HG03432 (cell line): ENCODE measurements at regions not wholly inside any gene's neighbourhood (a gene's known extent, or its start where the extent isn't known, plus 50 kb on each side); places are given as distances from the start of the nearest gene placed in this dataset.
A peak's percentile ranks its signal among the peaks of the same experiment; 100 is the strongest.
"Not testable (repeated sequence)": the region's sequence is repeated elsewhere in the genome, so short reads cannot be mapped to it uniquely, and the experiment has no call there.

Experiments used
- ATAC-seq: cut with Tn5 transposase; IDR thresholded peaks from one replicate; pipeline ENCODE4 v1.9.1; 2021; ENCODE audit warnings: mild to moderate bottlenecking, moderate library complexity; ENCODE audit not compliant: unreplicated experiment

GRCh38 chr6:101011186-101011585 lies 130.1 kb upstream of the ASCC3 start:
- ATAC-seq: peak; percentile 94

GRCh38 chr6:101013612-101014195 lies 132.6 kb upstream of the ASCC3 start:
- no peak for ATAC-seq

DNA sequence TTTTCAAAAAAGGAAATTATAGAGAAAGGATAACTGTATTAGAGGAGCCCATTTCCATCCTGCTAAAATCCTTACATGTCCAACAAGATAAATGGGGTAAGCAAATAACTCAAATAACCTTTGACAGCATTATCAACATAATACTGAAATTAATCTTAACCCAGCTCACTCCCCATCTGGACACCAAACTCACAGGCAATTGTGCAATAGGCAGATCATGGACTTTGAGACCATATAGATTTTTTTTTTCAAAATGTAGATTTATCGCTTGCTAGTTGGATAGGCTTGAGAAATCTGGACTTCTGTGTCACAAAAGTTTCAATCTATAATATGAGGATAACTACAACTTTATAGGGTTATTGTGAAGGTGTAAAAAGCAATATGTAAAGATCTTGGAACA lies 134.4 kb upstream of the ASCC3 start:
- ATAC-seq: no peak

DNA sequence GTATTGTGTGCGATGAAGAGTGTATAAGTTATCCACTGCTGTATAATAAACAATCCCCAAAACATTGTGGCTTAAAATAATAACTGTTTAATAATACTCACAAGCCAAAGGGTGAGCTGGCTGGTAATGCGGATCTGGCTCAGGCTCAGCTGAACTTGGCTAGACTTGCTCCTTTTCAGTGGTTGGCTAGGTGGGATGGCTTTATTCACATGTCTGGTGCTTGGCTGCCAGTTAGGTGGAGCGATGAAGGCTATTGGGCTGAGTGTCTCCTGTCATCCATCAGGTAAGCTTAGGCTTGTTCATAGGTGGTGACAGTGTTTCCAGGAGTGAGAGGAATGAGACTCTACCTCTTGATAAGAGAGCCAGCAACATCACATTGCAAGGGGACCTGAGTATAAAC lies 135.0 kb upstream of the ASCC3 start:
- ATAC-seq: no peak

DNA sequence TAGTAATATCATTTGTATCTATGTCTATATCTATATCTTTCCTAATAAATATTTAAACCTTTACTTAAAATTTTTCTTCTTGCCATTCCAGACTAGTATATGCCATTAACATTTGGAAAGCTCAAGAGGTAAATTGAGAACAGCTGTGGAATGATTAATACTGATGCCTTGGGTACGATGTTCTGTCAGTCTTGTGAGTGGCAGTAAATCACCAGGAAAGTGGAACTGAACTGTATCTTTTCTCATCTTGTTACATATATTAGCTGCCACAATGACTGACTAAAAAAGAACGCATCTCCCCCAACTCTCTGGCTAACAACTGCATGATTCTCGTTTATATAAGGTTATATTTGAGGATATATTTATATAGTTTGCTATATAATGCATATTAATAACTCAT lies 137.0 kb upstream of the ASCC3 start:
- no peak for ATAC-seq

DNA sequence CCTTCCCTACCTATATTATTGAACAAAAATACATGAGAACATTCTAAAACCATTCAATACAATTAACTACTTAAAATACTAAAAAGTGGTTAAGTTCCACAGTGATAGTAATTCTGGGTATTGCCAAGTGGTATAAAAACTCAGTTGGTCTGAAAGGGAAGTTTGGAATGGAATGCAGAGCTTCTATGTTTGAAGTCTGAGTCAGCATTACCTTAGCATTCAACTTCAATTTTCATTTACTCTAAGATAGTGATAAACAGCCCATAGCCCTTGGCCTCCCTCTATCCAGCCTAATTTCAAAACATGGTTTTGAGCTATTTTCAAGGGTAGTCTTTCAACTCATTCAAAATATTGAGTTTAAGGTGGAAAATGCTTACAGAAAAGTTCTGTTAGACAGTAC lies 140.4 kb upstream of the ASCC3 start:
- no peak for ATAC-seq

DNA sequence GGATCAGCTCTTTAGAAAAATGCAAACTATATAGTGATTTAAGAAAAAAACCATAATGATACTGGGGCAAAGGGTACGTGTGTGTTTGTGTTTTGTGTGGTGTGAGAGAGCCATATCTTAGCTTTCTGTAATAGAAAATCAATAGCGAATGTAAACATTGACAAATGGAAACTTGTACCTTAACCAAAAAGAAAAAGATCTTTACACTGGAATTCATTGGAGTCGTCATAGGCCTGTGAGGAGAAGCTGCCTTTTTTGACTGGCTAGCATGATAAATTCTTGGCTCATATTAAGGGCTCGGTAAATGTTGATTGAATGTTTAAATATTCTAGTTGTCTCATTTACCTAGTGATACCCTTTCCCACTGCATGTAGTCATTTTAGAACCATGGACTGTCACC lies 161.8 kb upstream of the ASCC3 start:
- no peak for ATAC-seq

DNA sequence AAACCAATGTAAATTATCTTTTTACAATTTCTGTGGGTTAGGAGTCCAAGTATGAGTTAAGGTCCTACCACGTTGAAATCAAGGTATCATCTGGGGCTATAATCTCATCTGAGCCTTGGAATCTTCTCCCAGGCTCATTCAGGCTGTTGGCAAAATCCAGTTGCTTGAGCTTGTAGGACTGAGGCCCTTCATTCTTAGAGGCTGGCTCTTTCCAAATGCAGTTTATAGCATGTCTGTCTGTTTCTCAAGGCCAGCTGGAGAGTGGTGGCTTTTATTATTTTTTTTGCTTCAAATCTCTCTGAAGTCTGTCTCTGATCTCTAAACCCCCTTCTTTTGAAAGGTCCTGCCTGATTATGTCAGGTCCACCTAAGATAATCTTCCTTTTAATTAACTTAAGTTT lies 177.2 kb upstream of the ASCC3 start:
- no peak for ATAC-seq

DNA sequence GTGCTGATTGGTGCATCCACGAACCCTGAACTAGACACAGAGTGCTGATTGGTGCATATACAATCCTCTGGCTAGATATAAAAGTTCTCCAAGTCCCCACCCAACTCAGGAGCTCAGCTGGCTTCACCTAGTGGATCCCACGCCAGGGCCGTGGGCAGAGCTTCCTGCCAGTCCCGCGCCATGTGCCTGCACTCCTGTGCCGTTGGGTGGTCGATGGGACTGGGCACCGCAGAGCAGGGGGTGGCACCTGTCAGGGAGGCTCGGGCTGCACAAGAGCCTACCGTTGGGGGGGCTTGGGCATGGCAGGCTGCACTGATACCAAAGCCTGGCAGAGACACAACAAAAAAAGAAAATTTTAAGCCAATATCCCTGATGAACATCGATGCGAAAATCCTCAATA lies 185.4 kb upstream of the ASCC3 start:
- ATAC-seq: no peak

DNA sequence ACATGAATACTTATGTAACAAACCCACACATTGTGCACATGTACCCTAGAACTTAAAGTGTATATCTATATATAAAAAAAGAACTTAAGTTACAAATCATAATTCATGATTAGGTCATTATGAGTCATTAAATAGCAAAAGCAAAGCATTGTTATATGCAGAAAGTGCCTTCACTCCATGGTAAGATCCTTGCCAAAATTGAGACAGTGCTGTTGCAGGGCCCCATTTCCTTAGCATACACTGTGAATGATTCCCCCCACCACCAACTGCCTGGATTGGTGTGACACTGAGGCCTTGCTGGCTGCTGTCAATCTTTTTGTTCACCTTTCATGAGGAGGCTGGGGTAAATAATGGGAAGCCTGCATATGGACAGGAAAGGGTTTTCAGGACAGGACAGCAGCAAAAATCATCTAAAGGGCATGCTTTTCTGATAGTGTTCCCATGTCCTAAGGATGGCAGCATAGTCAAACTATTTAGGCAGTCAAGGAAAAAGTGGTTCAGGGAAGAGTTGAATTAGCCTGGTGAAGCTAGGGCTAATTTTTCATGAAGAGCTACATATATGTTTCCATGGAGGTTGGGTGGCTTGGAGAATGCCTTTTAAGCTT lies 188.2 kb upstream of the ASCC3 start:
- no peak for ATAC-seq

DNA sequence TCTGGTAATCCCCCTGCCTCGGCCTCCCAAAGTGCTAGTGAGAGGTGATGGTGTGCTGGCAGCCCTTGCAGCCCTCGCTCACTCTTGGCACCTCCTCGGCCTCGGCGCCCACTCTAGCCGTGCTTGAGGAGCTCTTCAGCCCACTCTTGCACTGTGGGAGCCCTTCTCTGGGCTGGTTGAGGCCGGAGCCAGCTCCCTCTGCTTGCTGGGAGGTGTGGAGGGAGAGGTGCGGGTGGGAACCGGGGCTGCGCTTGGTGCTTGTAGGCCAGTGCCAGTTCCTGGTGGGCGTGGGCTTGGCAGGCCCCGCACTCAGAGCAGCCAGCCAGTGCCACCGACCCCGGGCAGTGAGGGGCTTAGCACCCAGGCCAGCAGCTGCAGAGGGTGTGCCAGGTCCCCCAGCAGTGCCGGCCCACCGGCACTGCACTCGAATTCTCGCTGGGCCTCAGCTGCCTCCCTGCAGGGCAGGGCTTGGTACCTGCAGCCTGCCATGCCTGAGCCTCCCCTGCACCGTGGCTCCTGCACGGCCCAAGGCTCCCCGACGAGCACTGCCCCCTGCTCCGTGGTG lies 189.0 kb upstream of the ASCC3 start:
- ATAC-seq: no peak

GRCh38 chr6:101077344-101077743 lies 196.2 kb upstream of the ASCC3 start:
- no peak for ATAC-seq

GRCh38 chr6:101079696-101080270 lies 198.7 kb upstream of the ASCC3 start:
- ATAC-seq: no peak

DNA sequence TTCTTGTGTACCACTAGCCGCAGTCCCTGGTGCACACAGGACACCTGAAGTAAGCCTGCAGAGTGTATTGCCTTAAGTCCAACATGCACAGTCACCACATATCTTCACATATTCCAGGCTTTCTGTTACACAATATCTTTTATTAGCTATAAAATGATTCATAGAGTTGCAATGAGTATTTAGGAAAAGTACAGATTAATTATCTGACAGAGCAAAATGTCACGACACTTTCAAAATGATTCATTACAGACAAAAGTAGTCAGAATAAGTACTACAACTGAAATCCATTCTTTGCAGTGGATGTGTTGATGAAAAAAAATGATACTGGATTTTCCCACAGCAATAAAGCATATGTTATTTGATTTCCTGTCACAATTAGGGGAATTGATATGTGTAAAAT lies 199.5 kb upstream of the ASCC3 start:
- no peak for ATAC-seq

- no peak for ATAC-seq
Observed at GRCh38 chr6:101083533-101084175, 202.5 kb upstream of the ASCC3 start.

DNA sequence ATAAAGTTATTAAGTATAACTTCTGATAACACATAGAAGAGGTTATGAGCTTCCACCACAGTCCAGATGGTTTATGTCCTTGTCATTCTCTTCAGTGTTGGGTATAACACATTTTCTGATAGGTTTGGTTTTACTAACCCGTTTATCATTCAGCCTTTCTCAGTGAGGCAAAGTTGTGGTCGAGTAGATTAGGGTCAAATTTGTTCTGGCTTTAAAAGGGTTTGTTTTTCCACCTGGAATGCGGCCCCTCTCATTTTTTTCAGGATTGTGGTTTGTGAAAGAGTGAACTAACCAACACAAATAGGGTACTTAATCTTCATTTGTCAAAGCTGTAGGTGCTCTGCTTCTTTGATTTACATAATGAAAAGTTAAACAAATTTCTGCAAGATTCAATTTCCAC lies 204.2 kb upstream of the ASCC3 start:
- no peak for ATAC-seq

DNA sequence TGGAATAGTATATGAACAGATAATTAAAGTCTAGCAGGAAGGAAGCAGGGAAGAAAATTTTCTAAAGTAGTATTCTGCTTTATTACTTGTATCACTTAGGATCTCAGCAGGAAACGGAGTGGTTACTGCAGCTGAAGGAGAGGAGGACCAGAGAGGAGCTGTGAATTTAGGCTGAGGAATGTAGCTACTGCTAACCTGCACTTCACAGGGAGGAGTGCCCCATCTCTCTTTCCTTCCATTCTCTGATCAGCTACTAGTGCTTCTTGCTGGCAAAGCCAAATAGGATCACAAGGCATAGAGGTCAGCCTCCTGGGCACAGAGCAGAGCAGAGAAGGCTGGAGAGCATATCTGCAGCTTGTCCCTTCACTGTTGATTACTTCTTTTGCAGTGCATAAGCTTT lies 205.3 kb upstream of the ASCC3 start:
- no peak for ATAC-seq

DNA sequence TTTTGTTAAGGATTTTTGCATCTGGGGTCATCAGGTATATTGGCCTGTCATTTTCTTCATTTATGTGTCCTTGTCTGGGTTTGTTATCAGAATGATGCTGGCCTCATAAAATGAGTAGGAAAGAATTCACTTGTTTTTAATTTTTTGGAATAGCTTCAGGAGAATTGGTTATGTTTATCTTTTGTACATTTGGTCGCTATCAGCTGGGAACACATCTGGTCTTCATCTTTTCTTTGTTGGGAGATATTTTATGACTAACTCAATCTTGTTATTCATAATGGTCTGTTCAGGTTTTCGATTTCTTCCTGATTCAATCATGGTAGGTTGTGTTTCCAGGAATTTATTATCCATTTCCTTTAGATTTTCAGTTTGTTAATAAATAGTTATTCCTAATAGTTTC lies 207.5 kb upstream of the ASCC3 start:
- ATAC-seq: no peak

- no peak for ATAC-seq
Observed at GRCh38 chr6:101089640-101090039, 208.5 kb upstream of the ASCC3 start.

- no peak for ATAC-seq
Observed at GRCh38 chr6:101090281-101090680, 209.2 kb upstream of the ASCC3 start.

GRCh38 chr6:101098605-101099004 lies 217.5 kb upstream of the ASCC3 start:
- ATAC-seq: not testable (repeated sequence)

- no peak for ATAC-seq
Observed at GRCh38 chr6:101102702-101103101, 221.6 kb upstream of the ASCC3 start.
